Bronchial epithelial cell (primary cell): ENCODE measurements at regions not wholly inside any gene's neighbourhood (a gene's known extent, or its start where the extent isn't known, plus 50 kb on each side); places are given as distances from the start of the nearest gene placed in this dataset.

ENCODE experiments used
- DNase-seq: peaks from one replicate; pipeline ENCODE4 v3.0.0-alpha.2; 2010; ENCODE audit warnings: low read depth
- FAIRE-seq: peaks from 2 replicates; lab custom pipeline; 2011; peaks lifted over from hg19 to GRCh38; lab: Jason Lieb, UNC
- H3K27me3 ChIP-seq: 2 replicates; pipeline ENCODE4 v1.5.1; 2011; ENCODE audit warnings: low read length; ENCODE audit not compliant: control insufficient read depth, insufficient read depth
- H3K36me3 ChIP-seq: 2 replicates; pipeline ENCODE4 v1.5.1; 2011; ENCODE audit warnings: low read length; ENCODE audit not compliant: control insufficient read depth, insufficient read depth
- H3K4me3 ChIP-seq: 2 replicates; pipeline ENCODE4 v1.5.1; 2011; ENCODE audit warnings: mild to moderate bottlenecking, low read depth, low read length, control low read depth
- TF ChIP-seq, protein P1 (sequence below): IDR thresholded peaks from 2 replicates; pipeline ENCODE4 v1.5.1; 2011; ENCODE audit warnings: mild to moderate bottlenecking, moderate library complexity, low read length, control low read depth, inconsistent platforms; ENCODE audit not compliant: insufficient read depth, severe bottlenecking

DNA sequence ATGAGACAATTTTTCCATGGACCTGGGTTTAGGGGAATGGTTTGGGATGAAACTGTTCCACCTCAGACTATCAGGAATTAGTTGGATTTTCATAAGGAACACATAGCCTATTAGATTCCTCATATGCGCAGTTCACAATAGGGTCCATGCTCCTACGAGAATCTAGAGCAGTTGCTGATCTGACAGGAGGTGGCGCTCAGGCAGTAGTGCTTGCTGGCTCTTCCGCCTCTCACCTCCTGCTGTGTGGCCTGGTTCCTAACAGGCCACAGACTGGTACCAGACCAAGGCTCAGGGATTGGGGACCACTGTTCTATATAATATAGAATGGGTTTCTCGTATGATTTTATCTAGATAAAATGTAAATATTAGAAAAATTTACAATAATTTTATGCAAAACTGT lies 338.7 kb downstream of the CPS1 start:
- FAIRE-seq (no peak), DNase-seq (no peak)

DNA sequence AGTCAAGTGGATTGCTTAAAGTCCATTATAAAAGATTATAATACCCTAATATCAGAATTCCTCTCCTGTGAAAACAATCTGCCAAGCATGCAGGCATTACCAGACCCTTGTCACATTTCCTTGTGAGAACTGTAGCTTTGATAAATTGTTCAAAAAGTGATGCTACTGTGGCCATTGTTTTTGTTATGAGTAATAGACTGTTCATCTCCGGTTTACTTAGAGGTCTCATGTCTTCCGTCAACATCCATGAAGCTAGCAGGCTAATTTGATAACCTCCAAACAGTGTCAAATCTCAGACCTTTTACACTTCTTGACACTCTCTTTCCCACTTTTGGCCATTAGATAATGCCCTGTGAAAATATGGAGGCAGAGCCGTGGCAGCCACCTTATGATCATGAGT lies 342.7 kb downstream of the CPS1 start:
- FAIRE-seq (no peak), DNase-seq (no peak)
- Histone ChIP-seq H3K4me3 (no peak overlapping the region), H3K27me3 (no peaks in the 10 kb centered on the region), H3K36me3 (no peaks in the 10 kb centered on the region)
- TF ChIP-seq, protein P1, sequence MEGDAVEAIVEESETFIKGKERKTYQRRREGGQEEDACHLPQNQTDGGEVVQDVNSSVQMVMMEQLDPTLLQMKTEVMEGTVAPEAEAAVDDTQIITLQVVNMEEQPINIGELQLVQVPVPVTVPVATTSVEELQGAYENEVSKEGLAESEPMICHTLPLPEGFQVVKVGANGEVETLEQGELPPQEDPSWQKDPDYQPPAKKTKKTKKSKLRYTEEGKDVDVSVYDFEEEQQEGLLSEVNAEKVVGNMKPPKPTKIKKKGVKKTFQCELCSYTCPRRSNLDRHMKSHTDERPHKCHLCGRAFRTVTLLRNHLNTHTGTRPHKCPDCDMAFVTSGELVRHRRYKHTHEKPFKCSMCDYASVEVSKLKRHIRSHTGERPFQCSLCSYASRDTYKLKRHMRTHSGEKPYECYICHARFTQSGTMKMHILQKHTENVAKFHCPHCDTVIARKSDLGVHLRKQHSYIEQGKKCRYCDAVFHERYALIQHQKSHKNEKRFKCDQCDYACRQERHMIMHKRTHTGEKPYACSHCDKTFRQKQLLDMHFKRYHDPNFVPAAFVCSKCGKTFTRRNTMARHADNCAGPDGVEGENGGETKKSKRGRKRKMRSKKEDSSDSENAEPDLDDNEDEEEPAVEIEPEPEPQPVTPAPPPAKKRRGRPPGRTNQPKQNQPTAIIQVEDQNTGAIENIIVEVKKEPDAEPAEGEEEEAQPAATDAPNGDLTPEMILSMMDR, result no peak

More for the DNA sequence above, 338.7 kb downstream of the CPS1 start:
- H3K4me3 ChIP-seq, result no peak overlapping the region
- TF ChIP-seq, protein P1, result no peak
- H3K27me3 ChIP-seq, result no peaks in the 10 kb centered on the region
- no peaks in the 10 kb centered on the region for H3K36me3 ChIP-seq

DNA sequence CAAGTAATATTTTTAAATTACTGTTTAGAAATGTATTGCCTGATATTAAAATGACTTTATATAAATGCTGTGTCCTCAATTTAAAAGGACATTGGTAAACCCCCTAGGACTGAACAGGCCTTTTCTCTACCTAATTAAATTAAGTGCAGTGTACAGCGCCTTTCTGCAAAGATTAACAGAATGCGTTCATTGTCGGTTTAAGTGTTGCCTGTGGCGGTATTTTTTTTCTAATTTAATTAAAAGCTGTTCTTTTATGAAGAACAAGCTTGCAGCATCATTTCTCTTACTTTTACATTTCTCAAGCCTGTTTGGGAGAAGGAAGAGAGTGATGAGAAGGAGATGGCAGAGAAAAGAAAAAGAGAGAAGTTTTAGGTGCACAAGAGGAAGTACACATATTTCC lies 344.9 kb downstream of the CPS1 start:
- TF ChIP-seq, protein P1, result no peak
- H3K27me3 ChIP-seq, result no peaks in the 10 kb centered on the region
- FAIRE-seq (no peak), DNase-seq (no peak)
- no peak overlapping the region for H3K4me3 ChIP-seq
- no peaks in the 10 kb centered on the region for H3K36me3 ChIP-seq

DNA sequence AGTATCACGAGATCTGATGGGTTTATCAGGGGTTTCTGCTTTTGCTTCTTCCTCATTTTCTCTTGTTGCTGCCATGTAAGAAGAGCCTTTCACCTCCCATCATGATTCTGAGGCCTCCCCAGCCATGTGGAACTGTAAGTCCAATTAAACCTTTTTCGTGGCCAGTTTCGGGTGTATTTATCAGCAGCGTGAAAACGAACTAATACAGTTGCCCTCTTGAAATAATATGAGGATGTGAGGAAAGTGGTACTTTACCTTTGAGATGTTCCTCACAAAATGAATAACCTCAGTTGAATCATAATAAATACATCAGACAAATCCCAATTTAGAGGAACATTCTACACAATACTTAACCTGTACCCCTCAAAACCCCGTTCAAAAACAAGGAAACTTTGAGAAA lies 356.4 kb downstream of the CPS1 start:
- TF ChIP-seq, protein P1, result no peak
- no peak for FAIRE-seq
- H3K4me3 ChIP-seq, result no peak overlapping the region
- H3K36me3 ChIP-seq, result no peaks in the 10 kb centered on the region
- DNase-seq, result no peak
- no peaks in the 10 kb centered on the region for H3K27me3 ChIP-seq

DNA sequence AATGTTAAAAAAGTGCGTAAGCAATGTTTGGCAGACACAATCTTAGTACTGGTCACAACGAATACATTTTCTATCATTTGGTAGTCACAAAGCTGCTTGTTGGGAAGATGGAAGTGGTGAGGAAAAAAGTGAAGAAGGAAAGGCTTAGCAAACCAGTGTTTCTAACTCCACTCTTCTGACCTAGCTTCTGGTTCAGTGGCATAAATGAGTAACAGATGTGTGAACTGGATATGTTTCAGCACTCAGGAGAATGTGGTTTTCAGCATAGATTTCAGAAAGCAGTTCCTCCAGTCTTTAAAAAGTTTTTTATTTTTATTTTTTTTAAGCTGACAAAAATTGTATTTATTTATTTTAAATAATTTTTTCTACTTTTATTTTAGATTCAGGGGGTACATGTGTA lies 357.1 kb downstream of the CPS1 start:
- Histone ChIP-seq H3K4me3 (no peak overlapping the region), H3K36me3 (no peaks in the 10 kb centered on the region), H3K27me3 (no peaks in the 10 kb centered on the region)
- FAIRE-seq (no peak), DNase-seq (no peak)
- TF ChIP-seq, protein P1, result no peak

DNA sequence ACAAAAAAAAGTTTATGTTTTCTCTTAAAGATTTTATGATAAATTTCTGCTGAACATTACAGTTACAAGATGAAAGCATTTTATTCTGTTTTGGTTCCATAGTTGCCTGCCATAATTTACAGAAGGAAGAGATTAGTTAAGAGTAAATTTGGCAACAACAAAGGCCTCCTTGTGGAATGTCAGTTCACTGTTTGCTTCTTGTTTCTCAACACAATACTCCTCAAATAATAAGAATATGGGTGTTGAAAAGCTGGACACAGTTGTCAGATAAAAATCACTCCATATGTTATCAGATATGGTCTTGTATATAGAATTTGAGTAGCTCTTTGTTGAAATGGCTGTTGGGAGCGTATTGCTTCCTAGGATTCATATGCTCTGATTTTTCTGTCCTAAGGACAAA lies 359.5 kb downstream of the CPS1 start:
- FAIRE-seq, result no peak
- H3K36me3 ChIP-seq, result no peaks in the 10 kb centered on the region
- no peak overlapping the region for H3K4me3 ChIP-seq
- no peak for DNase-seq
- H3K27me3 ChIP-seq, result no peaks in the 10 kb centered on the region
- TF ChIP-seq, protein P1, result no peak
